Urinary bladder (tissue), 4 donors: ENCODE measurements at regions not wholly inside any gene's neighbourhood (a gene's known extent, or its start where the extent isn't known, plus 50 kb on each side); places are given as distances from the start of the nearest gene placed in this dataset. TPM values are rescaled to one million over a fixed set of nuclear protein-coding genes. Genes with fewer than 3 reads are reported as not detected.

ENCODE experiments used
- DNase-seq: peaks from one replicate; pipeline ENCODE4 v3.0.0-alpha.2; 2015; ENCODE audit errors: extremely low spot score
- H3K27ac ChIP-seq: one replicate; pipeline ENCODE4 v1.5.1; 2013; ENCODE audit warnings: low read depth, mild to moderate bottlenecking, moderate library complexity
- H3K36me3 ChIP-seq: one replicate; pipeline ENCODE4 v1.6.1; 2013; ENCODE audit warnings: mild to moderate bottlenecking, moderate library complexity; ENCODE audit not compliant: insufficient read depth
- H3K4me1 ChIP-seq: one replicate; pipeline ENCODE4 v1.6.1; 2013; ENCODE audit warnings: mild to moderate bottlenecking, moderate library complexity; ENCODE audit not compliant: insufficient read depth
- H3K4me3 ChIP-seq: one replicate; pipeline ENCODE4 v1.5.1; 2013; ENCODE audit warnings: low read depth, low read length
- WGBS: extraction: QIAGEN DNeasy Blood & Tissue Kit; methylation state at CpG from one replicate; pipeline ENCODE4 v1.1.7; 2013; 5-methylcytosine and 5-hydroxymethylcytosine counted together
- small RNA-seq: library from RNA; depleted of rRNA; stranded (forward); fragments of <200 nt; gene quantifications from one replicate; pipeline ENCODE3, GENCODE V24; 2014
- donor health status: healthy with polysubstance abuse.
- donor health status: healthy.

GRCh38 chr18:54506516-54507261 lies 84.4 kb upstream of the DYNAP start:
- Histone ChIP-seq H3K27ac (no peak overlapping the region), H3K4me1 (no peaks in the 10 kb centered on the region), H3K36me3 (no peaks in the 10 kb centered on the region), H3K4me3 (no peak overlapping the region)
- WGBS = 81% methylated on average over 2 of the region's 2 CpGs
- no peak for DNase-seq

- no peak for DNase-seq
- no peak overlapping the region for H3K4me3 ChIP-seq
- H3K4me1 ChIP-seq = no peaks in the 10 kb centered on the region
- no peak overlapping the region for H3K27ac ChIP-seq
- no peaks in the 10 kb centered on the region for H3K36me3 ChIP-seq
- WGBS = 69% methylated on average over 2 of the region's 2 CpGs
Measured at GRCh38 chr18:54509793-54510192, 81.3 kb upstream of the DYNAP start.

- H3K4me1 ChIP-seq = no peaks in the 10 kb centered on the region
- DNase-seq = no peak
- H3K36me3 ChIP-seq = no peaks in the 10 kb centered on the region
- H3K27ac ChIP-seq = no peak overlapping the region
- 53% methylated on average over 2 of the region's 2 CpGs for WGBS
- H3K4me3 ChIP-seq = no peak overlapping the region
Measured at GRCh38 chr18:54515149-54515548, 75.9 kb upstream of the DYNAP start.

DNA sequence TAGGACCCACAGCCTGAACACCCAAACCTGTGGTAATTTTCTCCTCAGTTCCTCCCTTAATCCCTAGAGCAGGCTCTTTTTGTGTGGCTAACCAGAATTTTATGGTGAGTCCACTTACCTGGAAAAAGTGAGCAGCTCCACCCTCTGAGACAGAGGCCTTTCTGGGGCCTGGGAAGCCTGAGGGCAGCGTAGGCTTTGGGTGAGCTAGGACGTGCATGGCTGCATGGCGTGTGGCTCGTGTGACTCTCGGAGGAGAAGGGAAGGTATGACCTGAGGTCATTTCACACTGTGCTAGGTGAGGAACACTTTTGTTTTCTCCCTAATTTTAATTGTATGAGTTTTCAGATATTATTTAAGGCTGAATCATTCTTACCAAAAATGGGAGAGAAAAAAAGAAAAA lies 73.5 kb upstream of the DYNAP start:
- WGBS = 89% methylated on average over 5 of the region's 5 CpGs
- no peaks in the 10 kb centered on the region for H3K36me3 ChIP-seq
- no peak for DNase-seq
- no peak overlapping the region for H3K27ac ChIP-seq
- no peaks in the 10 kb centered on the region for H3K4me1 ChIP-seq
- H3K4me3 ChIP-seq = no peak overlapping the region

DNA sequence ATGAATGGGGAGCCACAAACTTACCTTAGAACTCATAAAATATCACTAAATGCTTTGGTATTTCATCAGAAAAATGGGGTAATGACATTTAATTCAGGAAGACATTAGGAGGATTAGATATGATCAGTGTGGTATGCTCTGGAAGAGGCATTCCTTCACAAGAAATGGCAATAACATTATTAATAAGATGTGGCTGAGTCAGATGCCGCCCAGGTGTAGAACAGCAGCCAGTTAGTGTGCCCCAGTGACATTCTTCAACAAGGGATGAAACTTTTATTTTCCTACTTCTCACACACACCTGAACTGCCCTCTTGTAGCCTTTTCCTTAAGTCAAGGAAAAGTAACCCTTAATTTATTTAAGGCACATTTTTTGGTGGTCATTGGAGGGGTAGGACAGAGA lies 69.2 kb upstream of the DYNAP start:
- Histone ChIP-seq H3K4me1 (no peaks in the 10 kb centered on the region), H3K36me3 (no peaks in the 10 kb centered on the region), H3K4me3 (no peak overlapping the region), H3K27ac (no peak overlapping the region)
- WGBS = 86% methylated on average over 1 of the region's 1 CpG
- DNase-seq = no peak

DNA sequence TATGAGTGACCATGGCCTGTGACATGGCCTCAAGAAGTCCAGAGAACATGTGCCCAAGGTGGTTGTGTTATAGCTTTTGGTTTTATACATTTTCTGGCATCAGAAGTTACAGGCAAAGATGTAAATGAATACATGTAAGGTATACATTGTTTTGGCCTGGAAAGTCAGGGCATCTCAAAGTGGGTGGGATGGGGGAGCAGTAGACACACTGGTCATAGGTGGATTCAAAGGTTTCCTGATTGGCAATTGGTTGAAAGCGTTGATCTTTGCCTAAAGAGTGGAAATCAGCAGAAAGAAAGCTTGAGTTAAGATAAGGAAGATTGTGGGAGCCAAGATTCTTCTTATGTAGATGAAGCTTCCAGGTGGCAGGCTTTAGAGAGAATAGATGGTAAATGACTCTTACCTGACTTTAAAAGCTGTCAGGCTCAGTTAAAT lies 62.1 kb upstream of the DYNAP start:
- H3K36me3 ChIP-seq = no peaks in the 10 kb centered on the region
- H3K4me3 ChIP-seq = no peak overlapping the region
- H3K4me1 ChIP-seq = no peaks in the 10 kb centered on the region
- no peak for DNase-seq
- no peak overlapping the region for H3K27ac ChIP-seq
- WGBS = 43% methylated on average over 1 of the region's 1 CpG

DNA sequence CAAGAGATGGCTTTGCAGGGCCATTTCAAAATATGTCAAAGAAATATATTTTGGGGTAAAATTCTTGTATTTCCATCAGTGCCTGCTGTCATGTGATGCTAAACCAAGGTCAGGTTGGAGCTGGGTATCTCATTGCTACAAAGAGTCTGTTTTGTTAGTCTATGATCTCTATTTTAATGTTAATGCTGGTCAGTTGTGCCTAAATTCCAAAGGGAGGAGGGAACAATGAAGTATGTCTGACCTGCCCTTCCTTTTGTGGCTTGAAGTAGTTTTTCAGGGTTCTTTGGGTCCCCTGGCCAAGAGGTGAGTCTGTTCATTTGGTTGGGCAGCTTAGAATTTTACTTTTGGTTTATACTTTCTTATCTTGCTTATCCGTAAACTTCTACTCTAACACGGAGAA lies 61.6 kb upstream of the DYNAP start:
- Histone ChIP-seq H3K27ac (no peak overlapping the region), H3K4me1 (no peaks in the 10 kb centered on the region), H3K4me3 (no peak overlapping the region), H3K36me3 (no peaks in the 10 kb centered on the region)
- WGBS = 32% methylated on average over 2 of the region's 2 CpGs
- no peak for DNase-seq

DNA sequence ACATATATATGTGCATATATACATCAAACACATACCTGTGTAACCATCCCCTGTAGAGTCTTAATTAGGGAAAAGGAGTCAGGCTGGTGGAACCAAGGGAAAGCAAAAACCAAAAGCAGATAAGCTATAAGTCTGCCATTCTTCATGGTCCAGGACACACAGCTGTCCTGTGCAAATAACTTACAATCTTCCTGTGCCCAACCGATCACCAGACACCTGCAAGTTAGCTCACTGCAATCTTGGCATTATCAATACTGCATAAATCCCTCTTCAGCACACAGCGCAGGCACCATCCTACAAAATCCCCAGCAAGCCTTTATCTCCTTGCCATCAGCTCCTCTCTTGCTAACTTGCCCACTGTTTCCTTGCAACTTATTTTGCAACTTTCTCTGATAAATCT lies 60.8 kb upstream of the DYNAP start:
- no peaks in the 10 kb centered on the region for H3K36me3 ChIP-seq
- H3K4me3 ChIP-seq = no peak overlapping the region
- 41% methylated on average over 2 of the region's 2 CpGs for WGBS
- H3K4me1 ChIP-seq = no peaks in the 10 kb centered on the region
- H3K27ac ChIP-seq = no peak overlapping the region
- DNase-seq = no peak

DNA sequence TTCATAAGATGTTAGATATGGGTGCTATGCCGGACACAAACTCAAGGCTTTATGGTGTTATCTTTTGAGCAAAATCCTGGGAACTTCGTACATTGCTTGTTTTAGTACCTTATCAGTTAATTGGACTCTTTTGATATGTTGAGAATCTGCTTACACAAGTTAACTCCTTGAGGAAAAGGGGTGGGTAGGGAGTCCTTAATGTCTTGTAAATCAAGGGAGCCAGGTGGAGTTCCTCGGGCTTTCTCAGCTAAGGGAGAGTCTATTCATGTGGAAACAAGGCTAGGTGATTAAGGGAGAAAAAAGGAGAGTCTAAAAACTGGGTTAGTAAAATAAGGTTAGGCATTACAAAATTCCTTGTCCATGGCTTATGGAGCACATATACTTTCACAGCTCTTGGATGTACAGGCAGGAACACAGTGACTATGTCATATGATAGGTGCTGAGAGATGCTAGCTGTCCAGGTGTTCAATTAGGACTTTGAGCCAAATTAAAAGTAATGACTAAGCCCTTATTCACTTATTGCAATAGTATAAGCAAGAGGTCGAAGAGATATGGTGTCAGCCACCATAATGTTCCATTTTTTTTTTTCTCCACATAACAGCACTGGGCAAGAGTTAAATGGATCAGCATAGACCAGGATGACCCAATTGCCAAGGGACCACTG lies 59.5 kb upstream of the DYNAP start:
- Histone ChIP-seq H3K27ac (no peak overlapping the region), H3K4me3 (no peak overlapping the region), H3K36me3 (no peaks in the 10 kb centered on the region), H3K4me1 (no peaks in the 10 kb centered on the region)
- DNase-seq = no peak
- WGBS = 26% methylated on average over 4 of the region's 4 CpGs

GRCh38 chr18:54532222-54532621 lies 58.8 kb upstream of the DYNAP start:
- no peak overlapping the region for H3K27ac ChIP-seq
- H3K36me3 ChIP-seq = no peaks in the 10 kb centered on the region
- DNase-seq = no peak
- no peak overlapping the region for H3K4me3 ChIP-seq
- no peaks in the 10 kb centered on the region for H3K4me1 ChIP-seq

- Histone ChIP-seq H3K4me1 (no peaks in the 10 kb centered on the region), H3K4me3 (no peak overlapping the region), H3K27ac (no peak overlapping the region), H3K36me3 (no peaks in the 10 kb centered on the region)
- WGBS = 31% methylated on average over 1 of the region's 1 CpG
- no peak for DNase-seq
Measured at GRCh38 chr18:54532962-54533361, 58.1 kb upstream of the DYNAP start.

Small RNAs in the stretch of these regions (small RNA-seq; reads per million reads assigned to genes)
- not detected for gene AC090897.1
